Stimulated activated CD4-positive, alpha-beta T cell treated with anti-CD3 and anti-CD28 coated beads, Interleukin-12 subunit alpha, Interleukin-12 subunit beta, amount 100 ng/mL, for 24 hours (primary cell): ENCODE measurements at regions not wholly inside any gene's neighbourhood (a gene's known extent, or its start where the extent isn't known, plus 50 kb on each side); places are given as distances from the start of the nearest gene placed in this dataset.

Source experiments
- DNase-seq, 2 experiments: peaks; one replicate each; pipeline ENCODE4 v3.0.0-alpha.2; 2020; ENCODE audit warnings: low read depth in 2 of 2

- no peak for DNase-seq
Measured at GRCh38 chr1:114314098-114314497, 160.4 kb upstream of the SYT6 start.

GRCh38 chr1:114310695-114311271, 157.1 kb upstream of the SYT6 start:
- no peak for DNase-seq

GRCh38 chr1:114302821-114303220, 149.2 kb upstream of the SYT6 start:
- DNase-seq = no peak

- no peak for DNase-seq
Measured at GRCh38 chr1:114299331-114299975, 145.8 kb upstream of the SYT6 start.

GRCh38 chr1:114298008-114298407, 144.3 kb upstream of the SYT6 start:
- no peak for DNase-seq

GRCh38 chr1:114296413-114296812, 142.7 kb upstream of the SYT6 start:
- no peak for DNase-seq

GRCh38 chr1:114295321-114295720, 141.7 kb upstream of the SYT6 start:
- DNase-seq = no peak

GRCh38 chr1:114292835-114293234, 139.2 kb upstream of the SYT6 start:
- no peak for DNase-seq

- no peak for DNase-seq
Measured at GRCh38 chr1:114292194-114292593, 138.5 kb upstream of the SYT6 start.

- no peak for DNase-seq
Measured at GRCh38 chr1:114290776-114291175, 137.1 kb upstream of the SYT6 start.

GRCh38 chr1:114290341-114290740, 136.7 kb upstream of the SYT6 start:
- no peak for DNase-seq

GRCh38 chr1:114289824-114290223, 136.2 kb upstream of the SYT6 start:
- no peak for DNase-seq

GRCh38 chr1:114289306-114289705, 135.6 kb upstream of the SYT6 start:
- no peak for DNase-seq

- no peak for DNase-seq
Measured at GRCh38 chr1:114286960-114287359, 133.3 kb upstream of the SYT6 start.

- DNase-seq = no peak
Measured at GRCh38 chr1:114286179-114286578, 132.5 kb upstream of the SYT6 start.

- peak; percentile 57 to 80 for DNase-seq
Measured at GRCh38 chr1:114282751-114283403, 129.2 kb upstream of the SYT6 start.

GRCh38 chr1:114278911-114279310, 125.2 kb upstream of the SYT6 start:
- DNase-seq = no peak

- DNase-seq = no peak
Measured at GRCh38 chr1:114278430-114278829, 124.8 kb upstream of the SYT6 start.

GRCh38 chr1:114274621-114275317, 121.1 kb upstream of the SYT6 start:
- no peak for DNase-seq

- no peak for DNase-seq
Measured at GRCh38 chr1:114272593-114272992, 118.9 kb upstream of the SYT6 start.

GRCh38 chr1:114270718-114271117, 117.0 kb upstream of the SYT6 start:
- no peak for DNase-seq

GRCh38 chr1:114270282-114270681, 116.6 kb upstream of the SYT6 start:
- no peak for DNase-seq

- DNase-seq = no peak
Measured at GRCh38 chr1:114269539-114269938, 115.9 kb upstream of the SYT6 start.
